HG02973 (cell line): ENCODE measurements at regions not wholly inside any gene's neighbourhood (a gene's known extent, or its start where the extent isn't known, plus 50 kb on each side); places are given as distances from the start of the nearest gene placed in this dataset.

Experiments
- ATAC-seq: cut with Tn5 transposase; IDR thresholded peaks from one replicate; pipeline ENCODE4 v1.9.1; 2021; ENCODE audit warnings: moderate library complexity; ENCODE audit not compliant: unreplicated experiment

DNA sequence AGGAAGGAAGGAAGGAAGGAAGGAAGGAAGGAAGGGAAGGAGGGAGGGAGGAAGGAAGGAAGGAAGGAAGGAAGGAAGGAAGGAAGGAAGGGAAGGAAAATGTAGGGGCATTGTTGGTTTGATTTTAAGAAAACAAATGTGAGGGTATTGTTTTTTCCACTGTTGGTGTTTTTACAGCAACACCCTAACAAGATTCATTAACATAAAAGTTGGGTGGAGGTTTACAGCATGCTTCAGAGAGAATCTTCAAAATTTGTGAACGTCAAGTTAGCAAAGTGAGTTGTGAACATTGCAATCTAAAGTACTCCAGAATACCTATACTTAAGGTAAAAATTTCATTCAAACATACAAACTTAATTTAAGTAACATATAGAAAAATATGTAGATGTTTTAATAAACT, 200.2 kb upstream of the ID4 start:
- no peak for ATAC-seq

DNA sequence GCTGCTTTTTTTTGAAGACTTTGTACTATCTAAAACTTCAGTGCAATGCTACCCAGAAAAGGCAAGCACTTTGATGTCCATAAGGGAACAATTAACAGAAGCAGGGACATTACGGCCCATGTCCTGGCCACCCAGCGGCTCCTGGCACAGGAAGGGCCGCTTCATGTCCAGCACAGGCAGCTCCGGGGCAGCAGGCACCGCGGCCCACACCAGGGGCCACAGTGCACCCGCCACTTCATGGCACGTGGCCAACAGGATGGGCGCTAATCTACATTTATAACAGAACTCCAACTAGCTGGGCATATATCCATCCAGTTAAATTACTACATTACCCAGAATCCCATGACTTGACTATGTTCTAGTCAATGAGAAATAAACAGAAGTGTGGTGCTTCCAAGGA, 198.2 kb upstream of the ID4 start:
- no peak for ATAC-seq

DNA sequence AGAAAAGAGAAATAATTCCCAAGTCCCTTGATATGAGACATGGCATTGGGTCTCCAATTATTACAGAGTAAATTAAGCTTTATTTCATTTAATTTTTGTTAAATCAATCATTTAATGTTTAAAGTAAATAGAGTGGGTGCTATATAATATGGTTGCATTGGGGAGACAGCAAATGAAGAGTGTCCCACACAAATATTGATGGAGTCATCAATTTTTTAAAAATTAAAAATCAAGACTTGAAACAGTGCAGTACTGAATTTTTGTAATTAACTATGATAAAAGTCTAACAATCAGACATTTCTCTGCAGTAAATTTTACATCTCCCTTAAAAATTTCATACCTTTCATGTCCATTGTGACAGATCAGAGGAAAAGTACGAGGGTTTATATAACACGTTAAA, 193.9 kb upstream of the ID4 start:
- no peak for ATAC-seq

DNA sequence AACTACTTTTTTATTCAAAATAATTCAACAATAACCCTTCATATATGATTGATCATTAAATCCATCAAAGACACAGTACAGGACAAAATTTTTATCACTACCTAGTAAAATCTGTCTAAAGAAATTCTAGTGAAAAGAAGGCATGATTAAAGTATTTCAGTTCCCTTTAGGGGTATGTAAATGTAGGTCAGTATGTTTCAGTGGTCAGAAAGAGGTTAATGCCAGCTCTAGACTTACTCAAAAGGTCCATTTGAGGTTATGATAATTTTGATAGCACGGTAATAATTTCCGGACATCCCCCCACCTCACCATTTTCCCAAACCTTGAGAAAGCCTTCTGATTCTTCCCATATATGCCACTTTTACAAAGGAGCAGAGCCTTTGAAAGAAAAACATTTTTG, 193.5 kb upstream of the ID4 start:
- ATAC-seq, result no peak

DNA sequence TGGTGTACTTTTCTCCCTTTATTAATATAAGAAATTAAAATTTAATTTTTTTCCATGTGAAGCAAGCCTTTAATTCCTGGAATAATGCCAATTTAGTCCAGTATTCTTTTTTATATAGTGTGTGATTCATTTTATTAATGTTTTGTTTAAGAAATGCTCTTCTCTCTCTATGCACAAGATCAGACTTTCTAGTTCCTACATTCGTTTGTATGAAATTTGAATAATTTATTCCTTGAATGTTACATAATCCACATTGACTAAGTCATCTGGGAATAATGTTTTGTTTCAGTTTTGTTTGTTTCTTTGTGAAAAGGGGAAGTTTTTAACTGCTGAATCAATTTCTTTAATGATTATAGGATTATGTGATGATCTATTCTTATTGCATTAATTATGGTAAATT, 181.4 kb upstream of the ID4 start:
- no peak for ATAC-seq

DNA sequence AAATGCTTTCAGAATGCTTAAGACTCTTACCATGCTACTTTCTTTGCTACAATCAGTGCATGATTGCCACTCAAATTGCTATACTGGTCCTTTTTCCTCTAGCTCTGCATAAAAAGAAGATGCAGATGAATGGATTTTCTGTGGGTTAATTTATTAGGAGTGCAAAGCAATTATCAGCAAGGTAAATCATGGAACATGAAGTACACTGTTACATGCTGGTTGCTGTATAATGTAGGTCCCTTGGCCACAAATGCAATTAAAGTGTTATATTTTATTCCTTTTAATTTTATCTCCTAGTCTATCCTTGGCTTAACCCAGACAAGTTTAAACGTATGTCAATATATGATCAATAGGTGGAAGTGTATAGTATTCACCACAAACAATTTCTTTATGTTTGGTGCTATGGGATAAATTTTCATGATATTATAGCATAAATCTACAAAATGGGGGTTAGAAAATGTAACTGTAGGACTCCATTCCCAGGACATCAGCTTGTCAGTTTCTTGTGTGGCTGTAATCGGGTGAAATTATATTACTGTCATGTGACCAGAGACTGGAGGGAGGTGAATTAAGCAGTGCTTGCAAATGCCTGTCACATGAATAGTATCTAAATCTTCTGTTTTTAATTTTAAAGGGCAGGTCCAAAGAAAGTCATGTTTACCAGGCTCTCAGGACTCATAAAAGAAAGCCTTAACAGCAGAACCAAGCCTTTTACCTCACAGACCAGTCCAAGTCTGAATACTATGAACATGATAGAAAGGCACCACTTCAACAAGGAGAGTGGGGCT, 176.9 kb upstream of the ID4 start:
- ATAC-seq, result no peak

DNA sequence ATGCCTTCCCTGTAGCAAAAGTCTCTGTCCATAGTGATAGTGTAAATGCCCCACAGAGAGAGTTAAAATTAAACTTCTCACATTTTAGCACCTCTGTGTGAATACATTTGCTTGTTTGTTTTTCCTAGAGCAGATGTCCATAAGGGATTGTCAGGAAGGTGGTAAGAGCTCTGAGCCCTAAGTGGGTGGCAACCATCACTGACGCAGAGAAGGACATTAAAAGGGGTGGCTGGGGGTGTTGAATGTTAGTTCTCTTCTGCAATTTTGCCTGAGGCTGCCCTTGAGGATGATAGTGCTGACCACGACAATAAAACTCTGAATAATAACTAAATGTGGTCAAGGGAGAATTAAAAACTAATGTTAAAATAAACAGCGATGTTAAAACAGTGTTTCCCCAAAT, 174.3 kb upstream of the ID4 start:
- ATAC-seq, result no peak

DNA sequence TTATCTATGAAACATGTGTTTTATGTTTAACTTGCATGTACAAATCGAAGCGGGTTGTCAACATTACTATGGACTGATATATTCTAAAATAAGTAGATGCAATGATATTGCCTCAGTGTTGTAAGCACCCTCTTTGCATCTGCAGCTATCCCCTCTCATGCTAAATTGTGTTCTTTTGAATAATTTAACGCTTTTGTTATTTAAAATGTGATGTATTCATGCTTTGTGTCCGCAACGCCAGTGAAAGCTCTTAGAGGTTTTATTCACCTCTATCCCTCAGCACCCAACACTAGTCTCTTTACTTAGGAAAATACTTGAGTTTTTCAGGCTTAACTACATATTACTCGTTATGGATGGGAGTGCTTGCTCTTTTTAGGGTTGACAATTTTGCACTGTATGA, 173.7 kb upstream of the ID4 start:
- no peak for ATAC-seq

DNA sequence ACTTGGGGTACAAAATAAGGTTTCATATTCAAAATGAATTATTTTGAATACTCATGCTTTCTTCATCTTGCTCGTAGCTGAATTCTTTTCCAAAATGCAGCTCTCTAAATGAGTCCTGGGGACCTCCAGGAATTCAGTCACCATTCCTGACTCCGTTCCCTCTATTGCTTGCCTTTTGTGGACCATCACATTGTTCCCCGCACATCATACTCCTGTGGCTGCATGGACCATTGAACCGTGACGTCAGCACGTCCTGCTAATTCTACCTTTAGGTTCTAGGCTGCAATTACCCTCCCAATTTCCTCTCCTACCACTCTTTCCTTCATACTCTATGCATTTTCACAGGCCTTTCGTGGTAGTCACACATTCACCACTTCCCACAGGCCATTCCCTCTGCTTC, 173.1 kb upstream of the ID4 start:
- no peak for ATAC-seq

DNA sequence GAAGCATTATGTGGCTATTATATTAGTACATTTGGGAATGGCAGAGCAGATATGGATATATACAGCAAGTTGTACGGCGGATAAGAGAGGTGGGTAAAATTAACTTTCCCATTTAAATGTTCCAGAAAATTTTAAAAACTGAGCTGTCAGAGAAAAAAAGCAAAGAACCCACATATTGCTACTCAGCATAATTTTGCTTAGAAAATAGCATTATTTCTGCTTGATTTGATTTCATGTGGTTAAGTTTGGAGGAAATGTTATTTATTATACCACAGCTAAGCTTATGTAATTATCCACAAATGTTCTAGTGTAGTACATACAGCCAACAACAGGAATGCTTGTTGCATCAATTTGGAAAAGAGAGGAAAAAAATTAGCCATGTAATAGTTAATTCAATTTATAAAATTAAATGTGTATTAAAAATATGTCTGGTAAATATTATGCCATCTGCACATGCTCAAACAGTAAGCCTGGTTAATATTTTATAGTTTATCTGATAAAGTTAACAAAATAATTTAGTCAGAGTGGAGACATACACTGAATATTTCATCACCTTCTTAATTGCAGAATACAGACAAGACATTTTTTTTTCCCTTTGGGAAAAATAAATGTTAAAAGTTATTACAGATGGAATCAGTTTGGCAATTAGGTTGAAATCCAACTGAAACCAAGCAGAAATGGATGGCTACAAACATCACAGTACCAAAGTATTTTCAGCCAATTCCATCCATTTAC, 172.1 kb upstream of the ID4 start:
- ATAC-seq, result no peak

DNA sequence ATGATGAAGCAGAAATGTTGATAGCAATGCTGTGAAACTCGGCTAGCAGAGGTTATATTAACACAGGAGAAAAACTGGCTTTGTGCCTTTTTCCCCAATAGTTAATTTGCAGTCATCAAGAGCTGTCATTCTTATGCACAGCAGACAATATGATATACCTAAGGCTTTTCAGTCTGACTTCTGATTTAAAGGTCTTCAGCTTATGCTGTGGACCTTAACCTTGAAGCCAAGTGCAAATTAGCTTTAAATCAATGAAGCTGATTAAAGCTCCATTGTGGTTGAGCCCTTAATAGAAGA, 171.6 kb upstream of the ID4 start:
- no peak for ATAC-seq

DNA sequence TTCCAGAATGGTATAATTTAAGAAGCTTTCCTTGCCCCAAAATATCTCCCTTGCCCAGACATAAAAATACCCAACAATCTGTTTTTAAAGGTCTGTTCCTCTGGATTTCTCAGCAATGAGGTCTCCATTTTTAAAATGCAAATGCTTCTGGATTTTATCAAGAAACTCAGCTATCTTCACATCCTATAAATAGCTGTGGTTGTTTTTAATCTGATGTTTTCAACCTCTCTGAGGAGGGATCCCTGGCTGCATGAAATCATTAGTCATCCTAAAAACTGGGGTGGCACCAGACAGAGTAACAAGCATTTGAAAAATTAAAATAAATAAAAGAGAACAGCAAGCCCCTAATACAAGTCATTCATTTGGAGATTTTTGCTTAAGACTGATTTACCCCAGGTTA, 168.5 kb upstream of the ID4 start:
- ATAC-seq, result no peak

DNA sequence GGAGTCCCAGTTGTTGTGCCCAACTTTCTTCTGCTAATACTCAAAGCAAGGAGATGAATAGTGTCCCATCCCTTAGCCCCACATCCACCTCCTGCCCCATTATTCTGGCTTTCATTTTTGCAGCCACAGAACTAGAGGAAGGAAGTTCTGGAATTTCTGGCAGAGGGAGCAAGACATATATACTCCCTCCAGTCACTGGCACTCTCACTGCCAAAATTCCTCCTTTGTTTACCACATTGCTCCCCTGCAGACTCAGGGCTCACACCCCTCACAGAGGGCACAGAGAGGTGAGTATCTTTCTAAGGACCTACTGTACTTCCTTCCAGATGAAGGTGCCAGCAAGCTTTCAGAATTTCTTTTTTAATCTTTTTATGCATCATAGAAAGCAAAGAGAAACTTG, 168.0 kb upstream of the ID4 start:
- ATAC-seq, result no peak

DNA sequence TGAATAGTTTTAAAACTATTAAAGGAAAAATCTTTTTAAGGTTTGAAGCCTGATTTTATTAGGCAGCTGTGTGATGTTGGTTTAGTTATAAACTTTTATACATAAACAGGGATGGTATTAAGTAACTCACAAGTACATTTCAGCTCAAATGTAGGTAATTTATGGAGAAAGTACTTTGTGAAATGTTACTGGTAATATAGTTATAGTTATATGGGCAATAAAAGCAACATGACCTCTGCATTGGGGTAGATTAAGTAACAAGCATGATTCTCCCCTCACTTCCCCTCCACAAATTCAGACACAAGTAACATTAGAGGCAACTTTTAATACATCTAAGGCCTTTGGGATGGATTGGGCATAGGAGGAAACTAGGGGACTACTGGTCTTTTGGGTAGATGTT, 154.3 kb upstream of the ID4 start:
- no peak for ATAC-seq

DNA sequence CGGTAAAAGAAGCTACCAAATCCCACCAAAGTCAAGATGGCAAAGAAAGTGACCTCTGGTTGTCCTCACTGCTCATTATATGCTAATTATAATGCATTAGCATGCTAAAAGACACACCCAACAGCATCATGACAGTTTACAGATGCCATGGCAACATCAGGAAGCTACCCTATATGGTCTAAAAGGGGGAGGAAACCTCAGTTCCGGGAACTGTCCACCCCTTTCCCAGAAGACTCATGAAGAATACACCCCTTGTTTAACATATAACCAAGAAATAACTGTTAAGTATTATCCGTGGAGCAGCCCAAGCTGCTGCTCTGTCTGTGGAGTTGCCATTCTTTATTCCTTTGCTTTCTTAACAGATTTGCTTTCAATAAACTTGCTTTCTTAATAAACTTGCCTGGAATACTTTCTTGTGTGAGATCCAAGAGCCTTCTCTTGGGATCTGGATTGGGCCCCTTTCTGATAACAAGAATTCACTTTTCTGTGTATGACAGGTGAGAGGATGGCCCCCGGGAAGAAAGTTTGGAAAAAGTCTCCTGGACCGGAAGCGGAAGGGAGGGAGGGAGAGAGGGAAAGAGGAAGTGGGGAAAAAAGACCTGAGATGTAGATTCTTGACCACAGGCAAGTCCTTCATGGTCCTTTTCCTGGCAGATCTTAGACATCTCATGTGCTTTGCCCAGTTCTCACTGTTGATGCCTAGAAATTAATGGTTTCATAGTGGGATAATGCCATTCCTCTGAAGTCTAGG, 146.7 kb upstream of the ID4 start:
- no peak for ATAC-seq

DNA sequence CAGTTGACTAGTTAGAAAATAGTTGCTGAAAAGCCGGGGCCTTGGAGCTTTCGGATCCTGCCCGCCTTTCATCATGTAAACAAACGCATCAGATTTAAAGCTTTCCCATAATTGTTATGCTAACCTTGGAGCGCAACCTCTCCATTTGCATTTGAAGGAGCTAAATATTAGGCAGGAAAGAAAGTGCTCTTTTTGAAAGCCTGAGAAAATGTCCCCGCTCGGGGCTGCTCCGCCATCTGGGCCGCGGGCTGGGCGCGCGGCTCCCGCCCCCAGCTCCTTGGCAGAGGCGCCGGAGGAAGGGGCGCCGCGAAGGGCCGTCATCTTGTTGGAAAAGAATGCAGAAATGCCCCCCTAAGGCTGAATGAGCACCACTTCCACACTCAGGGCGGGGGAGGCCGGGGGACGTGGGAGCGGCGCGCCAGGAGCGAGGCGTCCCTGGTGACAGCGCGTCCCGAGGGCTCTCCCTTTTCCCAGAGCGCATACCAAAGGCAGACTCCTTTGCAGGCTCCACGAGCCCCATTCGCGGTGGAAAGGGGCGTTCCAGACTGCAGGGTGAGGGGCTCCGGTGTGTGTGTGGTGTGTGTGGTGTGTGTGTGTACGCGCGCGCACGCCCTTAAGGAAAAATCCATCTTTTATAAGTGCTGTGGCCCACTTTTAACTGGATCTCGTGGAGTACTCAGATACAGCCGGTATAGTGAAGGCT, 145.6 kb upstream of the ID4 start:
- no peak for ATAC-seq

DNA sequence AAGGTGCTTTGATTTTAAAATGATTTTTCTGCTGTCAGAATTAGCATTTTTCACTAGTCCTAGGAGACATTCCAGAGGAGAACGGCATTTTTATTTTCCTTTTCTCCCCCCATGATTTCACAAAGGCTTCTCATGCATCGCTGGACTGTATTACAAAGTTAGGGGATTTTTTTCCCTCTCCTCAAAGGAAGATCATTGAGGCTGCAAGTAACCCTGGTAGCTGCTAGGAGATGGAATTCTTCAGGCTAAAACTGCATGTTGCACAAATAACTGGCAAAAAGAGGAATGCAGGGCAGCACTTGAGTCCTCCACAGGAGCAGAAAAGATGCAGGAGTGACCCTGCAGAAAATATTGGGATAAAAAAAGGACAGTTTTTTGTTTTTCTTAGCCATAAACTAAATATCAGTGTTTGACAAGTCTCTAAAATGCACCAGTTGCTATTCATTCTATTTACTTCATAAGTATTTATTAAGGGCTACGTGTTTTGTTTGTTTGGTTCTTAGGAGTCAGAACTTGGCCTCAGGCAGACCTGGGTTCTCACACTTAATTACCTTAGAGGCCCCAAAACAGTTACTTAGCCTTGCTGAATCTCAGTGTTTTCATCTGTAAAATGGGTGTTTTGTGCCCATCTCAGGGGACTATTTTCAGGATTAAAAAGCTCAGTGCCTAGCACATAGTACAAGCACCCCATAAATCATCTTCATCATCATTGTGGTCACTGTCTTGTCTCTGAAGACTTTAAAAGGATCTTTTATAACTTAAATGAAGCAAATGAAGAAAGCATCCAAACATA, 144.5 kb upstream of the ID4 start:
- ATAC-seq, result no peak

DNA sequence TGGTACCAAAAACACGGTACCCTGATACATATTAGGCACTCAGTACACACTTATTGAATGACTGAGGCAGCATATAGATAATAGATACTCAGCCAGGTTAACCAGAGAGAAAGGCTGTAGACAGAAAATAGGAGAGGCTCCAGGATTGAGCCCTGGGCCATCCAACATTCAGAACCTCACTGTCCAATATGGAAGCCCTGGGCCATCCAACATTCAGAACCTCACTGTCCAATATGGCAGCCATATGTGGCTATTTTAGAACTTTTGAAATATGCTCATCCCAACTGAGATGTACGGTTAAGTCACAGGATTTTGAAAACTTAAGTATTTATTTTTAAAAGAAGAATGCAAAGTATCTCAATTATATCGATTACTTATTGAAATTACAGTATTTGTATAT, 142.5 kb upstream of the ID4 start:
- ATAC-seq, result no peak

DNA sequence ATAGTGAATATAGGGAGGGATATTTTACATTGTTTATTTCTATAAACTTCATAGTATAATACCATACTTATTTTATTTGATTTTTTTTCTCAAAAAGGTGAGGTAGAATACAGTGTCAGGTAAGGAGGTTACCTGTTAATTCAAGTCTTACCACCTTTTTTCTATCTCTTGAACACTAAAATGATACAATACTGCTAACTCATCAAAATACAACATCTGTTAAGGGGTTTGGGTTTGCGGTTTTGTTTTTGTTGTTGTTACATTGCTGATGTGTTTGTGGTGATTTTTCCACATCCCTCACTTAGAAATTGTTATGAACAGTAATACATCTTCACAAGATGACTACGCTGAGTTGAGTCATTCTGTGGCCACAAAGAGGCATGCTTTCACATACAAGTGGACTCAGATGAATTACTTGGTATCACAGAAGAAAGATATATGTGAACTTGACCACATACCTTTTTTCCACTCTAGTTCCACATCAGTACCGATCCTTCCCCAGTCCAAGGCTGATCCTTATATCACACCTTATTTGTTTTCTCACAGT, 139.4 kb upstream of the ID4 start:
- no peak for ATAC-seq

DNA sequence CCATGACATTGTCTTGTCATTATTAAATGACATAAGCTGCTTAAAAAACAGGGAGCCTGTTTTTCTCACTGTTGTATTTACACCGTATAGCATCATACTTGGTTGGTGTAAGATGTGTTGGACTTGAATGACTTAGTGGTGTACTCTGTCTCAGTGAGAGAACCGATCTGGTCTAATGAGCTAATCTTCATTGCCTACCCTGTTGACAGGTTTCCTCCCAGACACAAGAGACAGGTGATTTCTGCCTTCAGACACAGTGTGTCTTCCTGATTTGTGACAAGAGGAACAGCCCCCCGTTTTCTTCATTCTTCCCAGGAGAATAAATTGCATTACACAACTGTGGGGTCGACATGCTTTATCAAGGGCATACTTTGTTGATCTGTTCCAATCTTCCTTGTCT, 137.2 kb upstream of the ID4 start:
- no peak for ATAC-seq

DNA sequence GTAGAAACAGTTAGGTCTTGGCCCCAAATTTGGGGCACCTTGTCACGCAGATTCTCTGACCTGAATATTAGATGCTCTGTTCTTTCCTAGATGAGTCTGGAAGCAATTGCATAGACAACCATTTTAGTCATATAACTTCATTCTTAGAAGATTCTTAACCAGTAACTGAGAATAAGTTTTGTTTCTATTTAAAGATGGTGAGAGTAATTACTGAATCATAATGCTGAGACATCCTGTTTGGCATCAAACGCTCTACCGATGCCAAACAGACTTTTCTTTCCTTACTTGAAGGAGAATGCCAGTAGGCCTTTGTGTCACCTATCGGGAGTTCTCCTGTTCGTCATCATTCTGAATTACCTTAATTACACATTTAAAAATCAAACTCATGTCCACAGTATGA, 131.6 kb upstream of the ID4 start:
- ATAC-seq, result no peak
